NOMO-1 treated with DMSO at 0.1 percent for 48 hours (cell line): ENCODE measurements at regions not wholly inside any gene's neighbourhood (a gene's known extent, or its start where the extent isn't known, plus 50 kb on each side); places are given as distances from the start of the nearest gene placed in this dataset.

Experiments
- DNase-seq: peaks from one replicate; lab custom pipeline; 2025; ENCODE audit not compliant: unreplicated experiment; lab: John Stamatoyannopoulos, UW

GRCh38 chr7:15783987-15784693 is 97.7 kb upstream of the MEOX2 start:
- no peak for DNase-seq

- DNase-seq: no peak
Observed at GRCh38 chr7:15782656-15783055, 96.2 kb upstream of the MEOX2 start.

GRCh38 chr7:15781944-15782343 is 95.5 kb upstream of the MEOX2 start:
- no peak for DNase-seq

- no peak for DNase-seq
Observed at GRCh38 chr7:15780271-15780670, 93.8 kb upstream of the MEOX2 start.

- DNase-seq: no peak
Observed at GRCh38 chr7:15778191-15778590, 91.7 kb upstream of the MEOX2 start.

- no peak for DNase-seq
Observed at GRCh38 chr7:15765753-15766152, 79.3 kb upstream of the MEOX2 start.

GRCh38 chr7:15764851-15765382 is 78.4 kb upstream of the MEOX2 start:
- DNase-seq: no peak

- DNase-seq: no peak
Observed at GRCh38 chr7:15764010-15764409, 77.5 kb upstream of the MEOX2 start.

- no peak for DNase-seq
Observed at GRCh38 chr7:15757041-15758000, 70.8 kb upstream of the MEOX2 start.

- no peak for DNase-seq
Observed at GRCh38 chr7:15755061-15755460, 68.6 kb upstream of the MEOX2 start.

GRCh38 chr7:15753887-15754579 is 67.5 kb upstream of the MEOX2 start:
- no peak for DNase-seq

GRCh38 chr7:15752377-15752776 is 65.9 kb upstream of the MEOX2 start:
- no peak for DNase-seq

- DNase-seq: no peak
Observed at GRCh38 chr7:15751191-15751701, 64.8 kb upstream of the MEOX2 start.

- DNase-seq: no peak
Observed at GRCh38 chr7:15750727-15751126, 64.2 kb upstream of the MEOX2 start.

- DNase-seq: no peak
Observed at GRCh38 chr7:15749631-15750030, 63.1 kb upstream of the MEOX2 start.

- no peak for DNase-seq
Observed at GRCh38 chr7:15747712-15748111, 61.2 kb upstream of the MEOX2 start.

- DNase-seq: no peak
Observed at GRCh38 chr7:15747301-15747700, 60.8 kb upstream of the MEOX2 start.

GRCh38 chr7:15743926-15744480 is 57.5 kb upstream of the MEOX2 start:
- DNase-seq: no peak

GRCh38 chr7:15737601-15738000 is 51.1 kb upstream of the MEOX2 start:
- no peak for DNase-seq
